CD14-positive monocyte (primary cell): ENCODE measurements at regions not wholly inside any gene's neighbourhood (a gene's known extent, or its start where the extent isn't known, plus 50 kb on each side); places are given as distances from the start of the nearest gene placed in this dataset.

Experiments
- DNase-seq, 3 donors: peaks; one replicate each; pipeline ENCODE4 v3.0.0-alpha.2; 2011 to 2022
- H2AFZ ChIP-seq: 2 replicates; pipeline ENCODE4 v1.6.0; 2012; ENCODE audit warnings: mild to moderate bottlenecking, low read depth, low read length, inconsistent platforms; ENCODE audit not compliant: insufficient read depth, poor library complexity, severe bottlenecking
- H3K27ac ChIP-seq, 2 donors: 1 replicate in 1 of 2; 2 replicates in 1 of 2; pipeline ENCODE4 v1.5.1; 2012 to 2013; ENCODE audit warnings: low read length in 2 of 2, control low read depth in 1 of 2, inconsistent platforms in 1 of 2, low read depth in 1 of 2, mild to moderate bottlenecking in 1 of 2
- H3K27me3 ChIP-seq, 2 donors: one replicate each; pipeline versions ENCODE4 v1.6.0 to v1.6.1; 2011 to 2013; ENCODE audit warnings: low read length in 2 of 2; ENCODE audit not compliant: control insufficient read depth in 2 of 2, insufficient read depth in 2 of 2
- H3K36me3 ChIP-seq, 2 donors: replicated peaks in 1 of 2; 1 replicate in 1 of 2; 2 replicates in 1 of 2; pipeline versions ENCODE4 v1.5.1 to v1.6.1; 2012 to 2013; ENCODE audit warnings: low read length in 2 of 2, control low read depth in 1 of 2, inconsistent platforms in 1 of 2, mild to moderate bottlenecking in 1 of 2; ENCODE audit not compliant: insufficient read depth in 2 of 2, control insufficient read depth in 1 of 2
- H3K4me1 ChIP-seq, 2 donors: 1 replicate in 1 of 2; 2 replicates in 1 of 2; pipeline versions ENCODE4 v1.5.1 to v1.6.1; 2012 to 2013; ENCODE audit warnings: low read length in 2 of 2, control low read depth in 1 of 2, inconsistent platforms in 1 of 2, mild to moderate bottlenecking in 1 of 2, moderate library complexity in 1 of 2; ENCODE audit not compliant: insufficient read depth in 2 of 2, control insufficient read depth in 1 of 2
- H3K4me2 ChIP-seq: replicated peaks from 2 replicates; pipeline ENCODE3; 2012; ENCODE audit warnings: low read length, moderate library complexity, mild to moderate bottlenecking; ENCODE audit not compliant: poor library complexity, severe bottlenecking; ENCODE audit errors: extremely low read depth
- H3K4me3 ChIP-seq, 3 experiments: fragments of 200-600 bp in 1 of 3; sonication (generic) in 1 of 3; replicated peaks in 1 of 3; 1 replicate in 2 of 3; 2 replicates in 1 of 3; pipeline ENCODE4 v1.5.1; 2011 to 2013; ENCODE audit warnings: low read length in 3 of 3, mild to moderate bottlenecking in 3 of 3, control low read depth in 2 of 3, low read depth in 2 of 3, inconsistent platforms in 1 of 3, moderate library complexity in 1 of 3
- H3K79me2 ChIP-seq: 2 replicates; pipeline ENCODE4 v1.6.0; 2012; ENCODE audit warnings: mild to moderate bottlenecking, control low read depth, inconsistent platforms, low read length, moderate library complexity; ENCODE audit not compliant: insufficient read depth
- H3K9ac ChIP-seq: 2 replicates; pipeline ENCODE4 v1.6.0; 2017; ENCODE audit warnings: low read length, mild to moderate bottlenecking; ENCODE audit not compliant: insufficient read depth, poor library complexity, severe bottlenecking
- H3K9me3 ChIP-seq, 2 donors: replicated peaks in 1 of 2; 1 replicate in 1 of 2; 2 replicates in 1 of 2; pipeline versions ENCODE4 v1.5.1 to v1.6.1; 2012 to 2013; ENCODE audit warnings: low read length in 2 of 2, control low read depth in 1 of 2; ENCODE audit not compliant: control insufficient read depth in 1 of 2, insufficient read depth in 1 of 2
- H4K20me1 ChIP-seq: 2 replicates; pipeline ENCODE4 v1.6.0; 2012; ENCODE audit warnings: mild to moderate bottlenecking, low read length, control low read depth, moderate library complexity; ENCODE audit not compliant: insufficient read depth
- H3K27ac Mint-ChIP-seq, 7 donors: one replicate each; pipeline ENCODE4 v1.8.0; 2020; ENCODE audit warnings: mild to moderate bottlenecking in 7 of 7, mixed read lengths in 7 of 7, moderate library complexity in 6 of 7, inconsistent platforms in 2 of 7
- H3K27me3 Mint-ChIP-seq, 3 donors: one replicate each; pipeline ENCODE4 v1.8.0; 2021 to 2022; ENCODE audit warnings: low read depth in 3 of 3, mild to moderate bottlenecking in 3 of 3, mixed read lengths in 3 of 3, moderate library complexity in 3 of 3, inconsistent platforms in 1 of 3
- H3K36me3 Mint-ChIP-seq, 2 donors: one replicate each; pipeline ENCODE4 v1.8.0; 2020; ENCODE audit warnings: mixed read lengths in 2 of 2, inconsistent platforms in 1 of 2, mild to moderate bottlenecking in 1 of 2
- H3K4me1 Mint-ChIP-seq: one replicate; pipeline ENCODE4 v1.8.0; 2020; ENCODE audit warnings: mild to moderate bottlenecking, mixed read lengths
- H3K4me3 Mint-ChIP-seq, 2 donors: one replicate each; pipeline ENCODE4 v1.8.0; 2020; ENCODE audit warnings: mild to moderate bottlenecking in 2 of 2, mixed read lengths in 2 of 2, moderate library complexity in 1 of 2
- H3K9me3 Mint-ChIP-seq, 7 donors: one replicate each; pipeline ENCODE4 v1.8.0; 2020 to 2022; ENCODE audit warnings: mixed read lengths in 7 of 7, mild to moderate bottlenecking in 6 of 7, moderate library complexity in 6 of 7, inconsistent platforms in 2 of 7
- CTCF ChIP-seq: fragments of 200-600 bp; IDR thresholded peaks from one replicate; pipeline ENCODE4 v1.8.0; 2022; ENCODE audit warnings: antibody characterized with exemption, mild to moderate bottlenecking
- WGBS: methylation state at CpG from one replicate; pipeline ENCODE4 v1.1.5; 2013; ENCODE audit warnings: missing lambda C conversion rate; ENCODE audit not compliant: insufficient coverage; 5-methylcytosine and 5-hydroxymethylcytosine counted together
- intact Hi-C, 2 donors: fragments of 100-400 bp; cut with micrococcal nuclease; formaldehyde crosslinking; loops; one replicate each; pipeline versions ENCODE4 v1.15.0 to v1.15.1; 2023

- Histone ChIP-seq H3K9me3 (no peaks in the 10 kb centered on the region), H3K27ac (no peak overlapping the region), H3K9ac (no peak overlapping the region), H3K79me2 (no peaks in the 10 kb centered on the region), H3K4me2 (no peak overlapping the region), H3K4me3 (no peak overlapping the region), H3K36me3 (no peaks in the 10 kb centered on the region), H3K4me1 (peaks cover 5 to 8% of the 10 kb centered on the region in 2 donors), H3K27me3 (no peaks in the 10 kb centered on the region), H2AFZ (no peak overlapping the region), H4K20me1 (no peaks in the 10 kb centered on the region)
- no peak overlapping the region for H3K27ac Mint-ChIP-seq
- no peak for TF ChIP-seq CTCF
- H3K36me3 Mint-ChIP-seq: no peaks in the 10 kb centered on the region
- intact Hi-C loops: loop anchor here in 1 of 2 donors (10.0 kb wide), 1 partner anchor 650 kb away; no protein-coding TSS in a partner anchor
- no peak overlapping the region for H3K4me3 Mint-ChIP-seq
- peaks cover 0 to 4% (median 0%) of the 10 kb centered on the region in 3 donors for H3K27me3 Mint-ChIP-seq
- DNase-seq: no peak
- no CpG with 5 or more reads among the region's 2 CpGs for WGBS
- peaks cover 0 to 2% (median 0%) of the 10 kb centered on the region in 7 donors for H3K9me3 Mint-ChIP-seq
- H3K4me1 Mint-ChIP-seq: peaks cover 14% of the 10 kb centered on the region
Observed at GRCh38 chr1:59025201-59025600, 241.4 kb upstream of the JUN start.

DNA sequence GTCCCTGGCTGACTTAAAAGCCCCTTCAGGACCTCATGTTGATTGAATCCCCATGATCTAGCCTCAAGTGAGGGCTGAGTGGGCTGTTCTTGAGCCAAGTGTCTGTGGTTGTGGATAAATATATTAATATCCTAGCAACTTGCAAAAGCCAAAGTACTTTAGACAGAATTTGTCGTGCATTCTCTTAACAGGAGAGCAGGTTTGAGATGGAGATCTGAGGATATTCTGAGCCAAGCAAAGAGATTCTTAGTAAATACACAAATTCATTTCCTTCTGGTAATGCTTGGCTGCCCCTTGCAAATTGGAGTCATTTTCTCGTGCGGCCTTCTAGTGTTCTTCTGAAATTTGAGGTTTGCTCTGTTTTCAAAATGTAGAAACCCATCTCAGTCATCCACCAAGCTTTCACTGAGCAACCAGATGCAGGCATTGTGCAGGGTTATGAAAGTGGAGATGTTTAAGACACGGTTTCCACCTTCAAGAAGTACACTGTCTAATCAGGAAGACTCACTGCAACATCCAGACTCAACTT, 242.1 kb upstream of the JUN start:
- H3K4me3 ChIP-seq: no peak overlapping the region
- H2AFZ ChIP-seq: no peak overlapping the region
- Mint-ChIP-seq H3K27me3 (peaks cover 0 to 6% (median 0%) of the 10 kb centered on the region in 3 donors), H3K27ac (no peak overlapping the region), H3K4me3 (no peak overlapping the region), H3K36me3 (no peaks in the 10 kb centered on the region), H3K9me3 (peaks cover 0 to under 1% (median 0%) of the 10 kb centered on the region in 7 donors), H3K4me1 (peaks cover 7% of the 10 kb centered on the region)
- no peak overlapping the region for H3K27ac ChIP-seq
- H3K9me3 ChIP-seq: no peaks in the 10 kb centered on the region
- no peak overlapping the region for H3K4me2 ChIP-seq
- intact Hi-C loops: loop anchor here in 1 of 2 donors (10.0 kb wide), 1 partner anchor 649 kb away; no protein-coding TSS in a partner anchor
- TF ChIP-seq CTCF: no peak
- DNase-seq: no peak
- WGBS: no CpG with 5 or more reads among the region's 4 CpGs
- no peaks in the 10 kb centered on the region for H3K36me3 ChIP-seq
- H3K27me3 ChIP-seq: no peaks in the 10 kb centered on the region
- H3K79me2 ChIP-seq: no peaks in the 10 kb centered on the region
- H3K4me1 ChIP-seq: peaks cover 0 to under 1% of the 10 kb centered on the region in 2 donors
- H4K20me1 ChIP-seq: no peaks in the 10 kb centered on the region
- H3K9ac ChIP-seq: no peak overlapping the region
